ENCODE measurements at regions not wholly inside any gene's neighbourhood (a gene's known extent, or its start where the extent isn't known, plus 50 kb on each side); places are given as distances from the start of the nearest gene placed in this dataset.
"Not testable (repeated sequence)": the region's sequence is repeated elsewhere in the genome, so short reads cannot be mapped to it uniquely, and the experiment has no call there.

DNA sequence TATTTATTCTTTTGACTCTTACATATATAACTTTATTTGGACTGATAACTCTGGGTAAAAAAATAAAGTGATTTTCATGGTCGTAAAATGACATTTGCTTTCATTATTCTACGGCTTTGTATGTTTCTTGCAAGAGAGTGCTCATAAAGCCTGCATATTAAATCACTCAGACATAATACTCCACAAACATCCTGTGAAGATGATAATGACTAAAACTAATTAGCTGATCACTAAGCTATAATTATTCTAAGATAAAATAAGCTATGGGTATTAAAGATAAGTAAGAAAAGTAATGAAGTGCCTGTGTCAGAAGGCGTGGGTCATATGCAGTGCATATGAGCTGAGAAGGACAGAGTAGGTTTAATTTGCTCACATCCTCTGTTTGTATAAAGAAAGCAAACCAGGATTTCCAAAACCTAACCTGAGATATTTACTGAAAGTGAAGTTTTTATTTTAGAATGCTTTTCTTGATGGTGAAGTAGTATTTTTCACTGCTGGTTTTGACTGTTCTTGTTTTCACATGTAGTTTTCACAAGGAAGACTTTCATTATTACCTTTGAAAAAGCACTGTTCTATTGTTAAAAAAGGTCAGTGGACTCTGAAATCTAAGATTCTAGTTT is 278.8 kb downstream of the AMY1C start:
- no peak for DNase-seq

DNA sequence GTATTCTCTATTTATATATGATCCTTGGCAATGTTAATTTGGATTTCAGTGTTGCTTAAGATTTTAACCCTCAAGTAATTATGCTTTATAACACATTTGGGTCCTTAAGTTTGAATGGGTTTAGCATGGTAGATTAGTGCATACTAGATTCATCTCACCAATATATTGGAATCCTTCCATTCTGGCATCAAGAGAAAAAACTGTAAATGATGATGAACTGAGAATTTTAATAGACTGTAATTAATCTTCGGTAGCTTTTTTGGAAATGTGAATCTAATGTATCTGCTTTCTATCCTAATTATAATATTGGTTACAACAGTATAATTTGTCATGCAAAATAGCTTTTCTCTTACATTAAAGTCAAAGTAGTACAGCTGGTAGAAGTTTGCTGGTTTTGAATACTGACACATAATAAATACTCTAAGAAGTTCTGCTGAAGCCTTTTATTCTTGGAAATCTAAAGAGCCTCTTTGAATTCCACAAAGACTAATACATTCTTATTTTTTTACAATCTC is 279.8 kb downstream of the AMY1C start:
- no peak for DNase-seq

DNA sequence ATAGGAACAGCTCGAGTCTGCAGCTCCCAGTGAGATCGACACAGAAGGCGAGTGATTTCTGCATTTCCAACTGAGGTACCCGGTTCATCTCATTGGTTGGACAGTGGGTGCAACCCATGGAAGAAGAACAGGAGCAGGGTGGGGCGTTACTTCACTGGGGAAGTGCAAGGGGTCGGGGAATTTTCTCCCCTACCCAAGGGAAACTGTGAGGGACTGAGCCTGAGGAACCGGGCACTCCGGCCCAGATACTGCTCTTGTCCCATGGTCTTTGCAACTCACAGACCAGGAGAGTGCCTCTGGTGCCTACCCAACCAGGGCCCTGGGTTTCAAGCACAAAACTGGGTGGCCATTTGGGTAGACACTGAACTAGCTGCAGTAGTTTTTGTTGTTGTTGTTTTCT is 307.1 kb downstream of the AMY1C start:
- no peak for DNase-seq

DNA sequence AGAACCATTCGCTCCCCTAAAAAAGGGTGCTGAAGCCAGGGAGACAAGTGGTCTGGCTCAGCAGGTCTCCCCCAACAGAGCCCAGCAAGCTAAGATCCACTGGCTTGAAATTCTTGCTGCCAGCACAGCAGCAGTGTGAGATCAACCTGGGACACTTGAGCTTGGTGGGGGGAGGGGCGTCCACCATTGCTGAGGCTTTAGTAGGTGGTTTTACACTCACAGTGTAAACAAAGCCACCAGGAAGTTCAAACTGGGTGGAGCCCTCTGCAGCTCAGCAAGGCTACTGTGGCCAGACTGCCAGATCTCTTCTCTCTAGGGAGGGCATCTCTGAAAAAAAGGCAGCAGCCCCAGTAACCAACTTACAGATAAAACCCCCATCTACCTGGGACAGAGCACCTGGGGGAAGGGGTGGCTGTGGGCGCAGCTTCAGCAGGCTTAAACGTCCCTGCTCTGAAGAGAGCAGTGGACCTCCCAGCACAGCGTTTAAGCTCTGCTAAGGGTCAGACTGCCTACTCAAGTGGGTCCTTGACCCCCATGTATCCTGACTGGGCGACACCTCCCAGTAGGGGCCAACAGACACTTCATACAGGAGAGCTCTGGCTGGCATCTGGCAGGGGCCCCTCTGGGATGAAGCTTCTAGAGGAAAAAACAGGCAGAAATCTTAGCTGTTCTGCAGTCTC is 307.7 kb downstream of the AMY1C start:
- not testable (repeated sequence) for DNase-seq

DNA sequence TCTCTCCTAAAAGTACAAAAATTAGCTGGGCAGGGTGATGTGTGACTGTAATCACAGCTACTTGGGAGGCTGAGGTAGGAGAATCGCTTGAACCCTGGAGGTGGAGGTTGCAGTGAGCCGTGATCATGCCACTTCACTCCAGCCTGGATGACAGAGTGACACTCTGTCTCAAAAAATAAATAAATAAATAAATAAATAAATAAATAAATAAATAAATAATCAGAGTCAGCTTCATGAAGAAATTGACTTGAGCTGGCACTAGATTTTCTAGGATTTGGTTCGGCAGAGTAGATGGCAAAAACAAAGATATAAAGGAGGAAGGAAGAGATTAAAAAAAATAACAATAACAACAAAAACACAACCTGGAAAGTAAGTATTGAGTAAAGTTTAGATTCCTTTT is 311.9 kb downstream of the AMY1C start:
- not testable (repeated sequence) for DNase-seq

DNA sequence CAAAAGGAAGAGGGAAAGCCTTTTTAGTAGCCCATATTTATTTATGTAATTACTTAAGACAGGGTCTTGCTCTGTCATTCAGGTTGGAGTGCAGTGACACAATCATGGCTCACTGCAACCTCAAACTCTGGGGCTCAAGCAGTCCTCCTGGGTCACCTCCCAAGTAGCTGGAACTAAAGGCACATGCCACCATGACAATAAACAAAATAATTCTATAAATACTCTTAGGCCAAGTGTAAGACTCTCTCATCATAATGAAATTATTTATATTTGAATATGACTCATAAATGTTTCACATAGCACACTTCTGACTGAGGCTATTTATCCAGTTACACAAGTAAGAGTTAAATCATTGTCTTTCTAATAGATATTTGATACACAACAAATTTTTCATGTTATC is 314.7 kb downstream of the AMY1C start:
- no peak for DNase-seq

DNA sequence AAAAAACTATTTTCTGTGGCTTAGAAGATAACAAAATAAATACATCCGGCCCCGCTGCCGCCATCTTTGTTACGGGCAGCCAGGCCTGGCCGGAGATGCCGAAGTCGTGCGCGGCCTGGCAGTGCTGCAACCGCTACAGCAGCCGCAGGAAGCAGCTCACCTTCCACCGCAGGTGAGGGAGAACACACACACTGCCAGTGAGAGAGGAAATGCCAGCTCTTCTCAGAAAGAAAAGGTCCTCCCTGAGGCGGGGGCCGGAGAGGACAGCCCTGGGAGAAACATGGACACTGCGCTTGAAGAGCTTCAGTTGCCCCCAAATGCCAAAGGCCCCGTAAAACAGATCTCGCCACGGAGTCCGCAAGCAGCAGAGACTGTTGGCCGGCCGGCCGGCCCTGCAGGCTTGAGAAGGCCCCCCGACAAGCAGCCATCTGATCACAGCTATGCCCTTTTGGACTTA is 323.2 kb downstream of the AMY1C start:
- DNase-seq, result no peak

DNA sequence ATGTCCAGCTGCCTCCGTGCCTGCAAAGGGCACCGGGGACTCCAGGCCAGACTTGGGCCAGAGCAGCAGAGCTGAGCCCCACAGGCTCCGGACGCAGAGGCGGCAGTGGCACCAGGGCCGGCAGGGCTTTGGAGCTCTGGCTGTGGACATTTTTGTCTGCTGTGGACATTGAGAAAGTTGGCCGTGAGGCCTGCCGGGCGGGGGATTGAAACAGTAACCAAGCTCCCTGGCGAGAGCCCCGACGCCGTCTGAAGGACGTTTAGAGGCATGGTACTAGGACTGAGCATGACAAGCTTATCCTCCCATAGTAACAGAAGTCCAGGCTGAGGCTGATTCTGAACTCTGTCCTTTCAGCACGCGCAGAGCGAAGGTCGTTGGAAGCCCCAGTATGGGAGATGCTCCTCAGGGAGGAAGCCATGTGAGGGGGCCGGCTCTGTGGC is 323.8 kb downstream of the AMY1C start:
- DNase-seq, result no peak

DNA sequence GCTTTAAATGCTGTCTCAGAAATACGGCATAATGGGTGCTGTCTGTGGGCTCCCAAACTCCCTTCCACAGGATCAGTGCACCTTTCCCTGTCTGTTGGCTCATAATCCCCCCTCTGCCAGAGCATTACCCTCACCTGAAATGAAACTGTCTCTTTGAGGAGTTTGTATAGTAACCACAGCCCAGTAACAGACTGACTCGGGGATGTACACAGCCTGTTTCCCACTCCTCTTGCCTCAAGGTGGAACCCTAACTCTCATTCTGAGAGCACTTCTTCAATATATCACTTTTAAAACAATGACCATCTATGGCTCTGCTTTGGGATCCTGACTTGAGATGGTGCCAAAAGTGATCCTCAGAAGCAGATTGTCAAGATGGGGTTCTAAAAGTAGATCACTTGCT is 332.5 kb downstream of the AMY1C start:
- no peak for DNase-seq

DNA sequence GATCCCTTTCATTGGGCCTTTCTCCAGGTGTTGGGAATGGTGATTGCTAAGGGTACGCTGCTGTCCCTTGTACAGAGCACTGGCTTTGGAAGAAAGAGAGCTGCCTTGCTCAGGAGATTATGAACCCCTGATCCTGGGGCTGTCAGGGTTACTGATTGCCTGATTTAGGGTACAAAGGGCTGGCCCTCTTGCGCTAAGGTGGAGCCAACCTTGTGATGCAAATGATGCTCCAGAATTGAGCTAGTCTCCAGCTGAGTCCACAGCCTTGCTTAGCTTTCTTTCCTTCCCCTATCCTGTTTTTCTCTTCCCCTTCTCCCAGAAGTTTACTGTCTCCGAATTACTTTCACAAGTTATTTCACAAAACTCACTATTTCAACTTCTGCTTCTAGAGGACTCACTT is 334.7 kb downstream of the AMY1C start:
- no peak for DNase-seq

DNA sequence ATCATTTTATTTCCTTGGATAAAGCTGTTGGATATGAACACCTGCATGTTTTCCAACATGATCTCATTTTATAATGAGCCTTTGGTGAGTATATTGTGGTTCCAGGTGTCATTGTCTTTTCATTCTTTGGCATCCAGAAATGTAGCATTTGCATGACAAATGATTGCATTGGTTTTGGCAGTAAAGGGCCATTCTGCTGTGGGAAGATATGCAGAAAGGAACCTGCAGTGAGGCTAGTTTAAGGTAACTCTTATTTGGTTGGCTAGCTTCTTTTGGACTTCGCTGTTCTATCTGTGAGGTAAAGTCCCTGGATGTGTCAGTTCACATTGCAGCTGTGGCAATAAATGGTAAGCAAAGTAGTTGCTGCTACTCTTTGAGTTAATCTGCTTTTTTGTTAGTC is 343.0 kb downstream of the AMY1C start:
- no peak for DNase-seq

DNA sequence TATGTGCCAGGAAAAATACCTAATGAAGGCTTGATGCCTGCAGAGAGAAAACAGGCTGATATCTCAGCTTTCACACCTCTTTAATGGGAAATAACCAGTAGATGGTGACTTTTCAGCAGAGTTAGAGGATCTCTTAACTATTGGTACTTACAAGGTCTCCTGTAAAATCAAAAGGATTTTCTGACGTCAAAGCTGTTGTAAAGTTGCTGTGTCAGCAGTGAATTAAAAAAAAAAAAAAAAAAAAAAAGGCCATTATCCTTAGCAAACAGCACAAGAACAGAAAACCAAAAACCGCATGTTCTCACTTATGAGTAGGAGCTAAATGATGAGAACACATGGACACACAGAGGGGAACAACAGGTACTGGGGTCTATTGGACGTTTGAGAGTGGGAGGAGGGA is 349.1 kb downstream of the AMY1C start:
- no peak for DNase-seq

DNA sequence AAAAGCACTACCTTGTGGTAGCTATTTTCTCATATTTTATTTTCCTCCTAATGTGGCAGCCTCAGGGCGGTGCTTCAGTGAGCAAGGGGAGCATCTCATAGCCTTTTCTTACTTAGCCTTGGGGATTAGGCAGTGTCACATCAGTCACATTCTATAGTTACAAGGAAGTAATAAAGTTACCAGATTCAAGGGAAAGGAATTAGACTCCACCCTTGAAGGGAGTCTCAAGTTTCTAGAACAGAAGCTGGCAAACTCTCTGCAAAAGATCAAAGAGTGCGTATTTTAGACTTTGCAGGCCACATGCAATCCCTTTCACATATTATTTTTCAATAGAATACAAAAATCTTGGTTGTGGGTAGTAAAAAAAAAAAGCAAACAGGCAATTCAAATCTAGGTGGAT is 350.4 kb downstream of the AMY1C start:
- no peak for DNase-seq

DNA sequence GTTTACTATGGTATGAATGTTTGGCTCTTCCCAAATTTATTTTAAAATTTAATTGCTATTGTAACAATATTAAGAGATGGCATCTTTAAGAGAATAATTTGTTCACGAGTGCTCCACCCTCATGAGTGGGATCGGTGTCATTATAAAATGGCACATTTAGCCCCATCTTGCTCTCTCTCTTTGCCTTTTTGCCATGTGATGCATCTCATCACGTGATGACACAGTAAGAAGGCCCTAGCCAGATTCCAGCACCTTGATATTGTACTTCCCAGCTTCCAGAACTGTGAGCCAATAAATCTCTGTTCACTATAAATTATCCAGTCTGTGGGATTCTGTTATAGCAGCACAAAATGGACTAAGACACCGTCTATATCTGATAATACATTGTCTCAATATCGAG is 355.8 kb downstream of the AMY1C start:
- DNase-seq, result no peak

DNA sequence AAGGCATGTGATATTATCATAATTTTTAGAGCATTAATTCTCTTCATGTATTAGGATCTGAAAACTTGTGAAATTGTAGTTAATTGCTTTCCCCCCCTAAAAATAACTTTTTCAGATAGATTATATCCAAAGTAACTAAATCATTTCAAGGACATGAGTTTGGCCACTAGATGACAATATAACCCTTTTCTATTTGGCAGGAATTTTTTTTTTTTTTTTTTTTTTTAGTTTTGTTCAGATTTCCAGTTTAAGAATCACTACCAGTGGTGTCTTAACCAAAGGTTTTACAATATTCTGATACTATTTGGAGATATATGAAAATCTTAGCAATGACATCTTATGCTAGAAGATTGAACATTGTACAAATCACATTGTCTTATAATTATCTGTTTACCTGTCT is 370.8 kb downstream of the AMY1C start:
- no peak for DNase-seq

DNA sequence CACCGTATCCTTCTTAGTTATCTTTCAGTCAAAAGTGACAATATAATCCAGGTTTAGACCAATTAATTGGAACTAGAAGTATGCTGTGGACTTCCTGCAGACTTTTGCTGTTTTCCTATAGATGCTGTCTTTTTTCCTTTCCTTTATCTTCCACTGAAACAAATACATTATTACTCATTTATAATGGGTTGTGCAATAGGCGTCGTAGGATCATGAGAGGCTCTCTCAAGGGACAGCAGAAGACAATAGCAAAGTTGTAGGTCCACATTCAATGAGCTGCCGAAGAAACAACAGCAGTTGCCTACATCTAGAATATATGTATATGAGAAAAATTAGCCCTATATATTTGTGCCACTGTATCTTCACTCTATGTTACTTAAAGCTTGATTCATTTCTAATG is 371.6 kb downstream of the AMY1C start:
- DNase-seq, result no peak

DNA sequence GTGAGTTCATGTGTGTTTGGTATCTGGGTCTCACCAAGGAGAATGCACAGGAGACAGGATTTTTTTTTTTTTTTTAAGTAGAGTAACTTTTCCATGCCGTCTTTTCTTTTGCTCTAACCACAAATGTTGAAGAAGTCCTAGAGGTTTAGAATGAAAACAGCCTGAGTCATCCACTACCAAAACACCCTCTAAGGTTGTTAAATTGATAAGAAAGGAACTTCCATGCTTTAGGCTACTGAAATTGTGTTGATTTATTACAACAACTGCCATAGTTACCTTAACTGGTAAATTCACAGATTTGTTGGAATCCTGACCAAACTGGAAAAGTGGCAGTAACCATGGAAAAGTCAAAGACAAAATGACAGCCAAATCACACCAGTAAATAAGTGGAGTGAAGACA is 375.6 kb downstream of the AMY1C start:
- no peak for DNase-seq

DNA sequence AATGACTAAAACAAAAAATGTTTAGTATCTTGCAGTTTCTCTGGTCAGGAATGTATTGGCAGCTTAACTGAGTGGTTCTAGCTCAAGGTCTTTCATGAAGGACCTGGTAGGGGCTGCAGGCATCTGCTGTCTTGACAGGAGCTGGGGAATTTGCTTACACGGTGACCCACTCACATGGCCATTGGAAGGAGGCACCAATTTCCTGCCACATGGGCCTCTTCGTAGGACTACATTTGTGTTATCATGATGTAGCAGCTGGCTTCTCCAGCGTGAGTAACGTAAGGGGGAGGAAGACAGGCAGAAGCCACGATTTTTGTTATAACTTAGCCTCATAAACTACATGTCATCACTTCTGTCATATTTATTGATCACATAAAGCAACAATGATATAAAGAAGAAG is 376.3 kb downstream of the AMY1C start:
- DNase-seq, result no peak

DNA sequence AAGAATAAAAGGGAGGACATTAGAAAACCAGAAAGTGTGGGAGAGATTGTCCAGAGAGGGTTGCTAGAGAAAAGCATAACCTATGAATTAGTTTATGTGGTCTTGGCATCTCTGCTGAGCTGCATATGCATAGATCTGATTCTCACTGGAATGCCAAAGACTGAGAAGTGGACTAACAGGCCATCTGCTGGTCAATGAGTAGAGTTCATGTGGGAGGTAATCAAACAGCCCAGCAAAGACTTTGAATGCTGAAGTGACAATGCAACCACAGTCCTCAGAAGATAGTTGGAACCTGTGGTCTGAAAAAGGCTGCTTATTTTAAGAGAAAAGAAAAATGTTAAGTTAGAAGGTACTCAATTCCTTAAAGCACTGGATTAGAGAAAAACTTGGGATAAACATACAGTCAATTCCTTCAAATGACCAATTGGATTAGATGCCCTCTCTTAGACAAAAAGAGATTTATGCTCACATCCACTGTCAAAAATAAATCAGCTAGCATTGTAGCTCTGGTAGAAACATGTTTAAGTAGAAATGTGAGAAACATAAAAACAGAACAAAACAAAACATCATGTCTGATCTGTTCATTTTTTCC is 382.8 kb downstream of the AMY1C start:
- no peak for DNase-seq

DNA sequence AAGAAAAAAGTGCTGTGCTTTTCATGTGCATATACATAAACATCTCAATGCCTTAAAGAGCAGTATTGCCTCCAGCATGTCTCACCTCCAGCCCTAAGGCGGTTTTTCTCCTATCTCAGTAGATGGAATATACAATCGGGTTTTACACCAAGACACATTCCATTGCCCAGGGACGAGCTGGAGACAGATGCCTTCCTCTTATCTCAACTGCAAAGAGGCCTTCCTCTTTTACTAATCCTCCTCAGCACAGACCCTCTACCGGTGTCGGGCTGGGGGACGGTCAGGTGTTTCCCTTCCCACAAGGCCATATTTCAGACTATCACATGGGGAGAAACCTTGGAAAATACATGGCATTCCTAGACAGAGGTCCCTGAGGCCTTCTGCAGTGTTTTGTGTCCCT is 385.3 kb downstream of the AMY1C start:
- not testable (repeated sequence) for DNase-seq

DNA sequence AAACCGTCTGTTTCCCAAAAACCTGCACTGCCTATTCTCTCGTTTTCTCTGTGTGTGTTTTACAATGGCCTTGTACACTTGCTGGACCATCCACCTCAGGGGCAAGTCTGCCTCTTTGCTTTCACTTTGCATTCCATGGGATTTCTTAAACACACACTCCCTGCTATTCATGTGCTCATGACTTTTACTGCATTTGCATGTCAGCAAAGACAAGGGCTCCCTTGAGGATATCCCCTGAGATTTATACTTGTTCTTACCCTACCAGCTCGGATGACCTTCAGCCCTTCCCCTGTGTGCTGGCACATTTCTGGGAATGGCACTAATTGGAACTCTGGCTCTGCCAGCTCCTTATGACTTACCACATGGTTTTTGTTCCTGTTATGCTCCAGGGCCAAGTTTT is 386.9 kb downstream of the AMY1C start:
- no peak for DNase-seq

DNA sequence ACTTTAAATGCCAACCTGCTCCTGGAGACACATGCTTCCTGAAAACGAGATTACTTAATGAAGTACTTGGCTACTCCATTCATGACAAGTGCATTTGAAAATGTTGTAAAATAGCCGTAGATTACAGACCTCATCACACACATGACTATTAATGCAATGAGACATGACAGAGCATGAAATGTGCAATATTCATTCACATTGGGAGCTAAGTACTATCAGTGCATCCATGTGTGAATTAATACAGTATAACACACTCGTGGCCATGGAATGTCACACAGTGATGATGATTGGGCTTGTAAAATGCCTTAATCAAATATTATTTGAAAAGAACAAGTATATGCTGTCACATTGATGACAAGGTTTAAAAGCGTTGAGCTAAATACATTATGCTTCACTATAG is 407.0 kb downstream of the AMY1C start:
- no peak for DNase-seq

DNA sequence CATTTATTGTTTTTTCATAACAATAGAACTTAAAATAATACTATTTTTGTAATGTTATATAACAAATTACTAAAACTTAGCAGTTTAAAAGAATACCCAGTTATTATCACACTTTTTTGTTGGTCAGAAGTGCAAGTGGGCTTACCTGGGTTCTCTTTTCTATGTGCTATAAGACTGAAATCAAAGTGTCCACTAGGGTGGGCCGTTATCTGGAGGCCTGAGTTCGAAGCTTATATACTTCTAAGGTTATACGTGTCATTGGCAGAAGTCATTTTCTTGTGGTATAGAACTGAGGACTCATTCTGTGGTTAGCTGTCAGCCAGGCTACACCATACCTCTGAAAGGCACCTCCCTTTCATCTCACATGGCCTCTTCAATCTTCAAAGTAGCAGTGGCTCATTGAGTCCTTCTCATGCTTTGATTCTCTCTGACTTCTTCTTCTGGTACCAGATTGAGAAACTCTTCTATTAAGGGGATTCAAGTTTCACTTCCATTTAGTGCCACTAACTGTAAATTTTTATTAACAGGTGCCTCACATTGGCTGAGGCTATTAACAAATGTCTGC is 414.3 kb downstream of the AMY1C start:
- no peak for DNase-seq

DNA sequence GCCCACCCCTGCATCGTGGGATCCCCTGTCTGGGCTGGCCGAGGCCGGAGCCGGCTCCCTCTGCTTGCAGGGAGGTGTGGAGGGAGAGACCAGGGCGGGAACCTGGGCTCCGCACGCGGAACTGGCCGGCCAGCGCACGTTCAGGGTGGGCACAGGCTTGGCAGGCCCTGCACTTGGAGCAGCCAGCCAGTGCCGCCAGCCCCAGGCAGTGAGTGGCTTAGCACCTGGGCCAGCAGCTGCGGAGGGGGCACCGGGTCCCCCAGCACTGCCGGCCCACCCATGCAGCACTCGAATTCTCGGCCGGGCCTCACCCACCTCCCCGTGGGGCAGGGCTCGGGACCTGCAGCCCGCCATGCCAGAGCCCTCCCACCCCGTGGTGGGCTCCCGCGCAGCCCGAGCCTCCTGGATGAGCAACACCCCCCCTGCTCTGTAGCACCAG is 422.6 kb downstream of the AMY1C start:
- no peak for DNase-seq

Measured in activated T-cell treated with anti-CD3 and anti-CD28 coated beads, Interleukin-2, amount 50 U/mL, for 48 hours (primary cell).